CD4-positive, CD25-positive, alpha-beta regulatory T cell (primary cell): ENCODE measurements at regions not wholly inside any gene's neighbourhood (a gene's known extent, or its start where the extent isn't known, plus 50 kb on each side); places are given as distances from the start of the nearest gene placed in this dataset.

Experiments
- ATAC-seq, 2 donors: fragments of 150-1000 bp; cut with Tn5 transposase; one replicate each; pipeline ENCODE4 v1.10.0; 2021; ENCODE audit warnings: low read depth in 2 of 2, moderate number of reproducible peaks in 2 of 2, moderate library complexity in 1 of 2
- DNase-seq, 3 donors: peaks; one replicate each; pipeline versions ENCODE4 v3.0.0 to v3.0.0-alpha.2; 2012 to 2022; ENCODE audit warnings: mixed read lengths in 1 of 3
- H3K27ac ChIP-seq: one replicate; pipeline ENCODE4 v1.7.0; 2013; ENCODE audit warnings: mild to moderate bottlenecking, low read length; ENCODE audit not compliant: insufficient read depth, poor library complexity, severe bottlenecking
- H3K27me3 ChIP-seq: one replicate; pipeline ENCODE4 v1.7.0; 2013; ENCODE audit warnings: low read length; ENCODE audit not compliant: control insufficient read depth, insufficient read depth
- H3K36me3 ChIP-seq: one replicate; pipeline ENCODE4 v1.7.0; 2013; ENCODE audit warnings: mild to moderate bottlenecking, low read length, moderate library complexity; ENCODE audit not compliant: control insufficient read depth, insufficient read depth
- H3K4me1 ChIP-seq: 2 replicates; pipeline ENCODE4 v1.7.0; 2013; ENCODE audit warnings: mild to moderate bottlenecking, low read length; ENCODE audit not compliant: insufficient read depth, control insufficient read depth, poor library complexity, severe bottlenecking
- H3K4me3 ChIP-seq: one replicate; pipeline ENCODE4 v1.7.0; 2013; ENCODE audit warnings: low read depth, mild to moderate bottlenecking, low read length, moderate library complexity
- H3K9me3 ChIP-seq, 2 experiments: 1 replicate in 1 of 2; 2 replicates in 1 of 2; pipeline ENCODE4 v1.7.0; 2013; ENCODE audit warnings: low read length in 2 of 2, mild to moderate bottlenecking in 1 of 2, moderate library complexity in 1 of 2; ENCODE audit not compliant: control insufficient read depth in 2 of 2
- H3K27ac Mint-ChIP-seq, 3 donors: one replicate each; pipeline ENCODE4 v1.8.0; 2020 to 2022; ENCODE audit warnings: mild to moderate bottlenecking in 3 of 3, mixed read lengths in 3 of 3, moderate library complexity in 2 of 3
- H3K27me3 Mint-ChIP-seq: one replicate; pipeline ENCODE4 v1.8.0; 2022; ENCODE audit warnings: mild to moderate bottlenecking, mixed read lengths
- H3K36me3 Mint-ChIP-seq: one replicate; pipeline ENCODE4 v1.8.0; 2020; ENCODE audit warnings: mixed read lengths
- H3K4me1 Mint-ChIP-seq, 4 donors: one replicate each; pipeline ENCODE4 v1.8.0; 2020 to 2022; ENCODE audit warnings: mixed read lengths in 4 of 4, mild to moderate bottlenecking in 1 of 4
- H3K4me3 Mint-ChIP-seq, 4 donors: one replicate each; pipeline ENCODE4 v1.8.0; 2020 to 2022; ENCODE audit warnings: mild to moderate bottlenecking in 4 of 4, mixed read lengths in 4 of 4, moderate library complexity in 3 of 4
- H3K9me3 Mint-ChIP-seq, 7 donors: one replicate each; pipeline ENCODE4 v1.8.0; 2020 to 2022; ENCODE audit warnings: mixed read lengths in 7 of 7, mild to moderate bottlenecking in 3 of 7, moderate library complexity in 2 of 7

DNA sequence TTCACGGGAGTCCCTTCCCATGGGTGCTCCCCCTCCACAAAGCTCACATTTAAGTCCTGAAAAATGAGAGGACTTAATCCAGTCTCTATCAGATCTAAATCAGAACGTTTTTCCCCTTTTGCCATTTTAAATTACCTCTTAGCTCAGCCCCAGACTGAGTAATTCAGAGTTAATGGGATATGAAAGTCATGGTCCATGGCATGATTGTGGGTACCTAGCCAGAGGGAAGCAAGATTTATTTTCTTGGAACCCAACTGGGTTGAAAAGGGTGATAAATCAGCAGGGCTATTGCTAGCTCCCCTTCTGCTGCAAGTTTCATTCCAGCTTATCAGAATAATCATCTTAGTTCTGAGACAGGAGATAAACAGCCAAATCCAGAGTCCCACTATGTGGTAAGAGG, 320.2 kb upstream of the CHD6 start:
- H3K4me3 Mint-ChIP-seq = no peak overlapping the region

DNA sequence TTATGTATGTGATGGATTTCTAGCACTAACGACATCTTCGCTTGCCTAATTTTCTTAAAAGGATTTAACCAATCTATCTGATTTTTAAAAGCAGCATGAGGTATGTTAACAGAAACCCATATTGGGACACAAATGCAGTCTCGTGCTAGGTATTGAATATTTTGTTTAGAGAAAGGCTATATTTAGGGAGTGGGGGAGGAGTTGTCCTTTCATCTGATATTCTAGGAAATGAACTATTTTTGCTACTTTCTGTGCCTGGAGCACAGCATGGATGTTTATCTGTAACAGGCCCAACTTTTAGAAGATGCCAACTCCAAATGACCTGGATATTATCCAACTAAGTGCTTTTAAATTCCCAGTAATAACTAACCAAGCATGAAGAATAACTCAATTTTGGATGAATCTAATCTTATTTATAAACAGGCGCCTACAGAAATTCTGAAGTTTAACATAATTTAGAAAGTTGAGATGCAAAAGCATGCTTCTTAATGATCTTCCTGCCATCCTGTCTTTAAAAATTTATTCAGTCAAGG, 317.1 kb upstream of the CHD6 start:
- Histone ChIP-seq H3K4me1 (no peaks in the 10 kb centered on the region), H3K36me3 (no peaks in the 10 kb centered on the region), H3K4me3 (no peak overlapping the region), H3K27me3 (no peaks in the 10 kb centered on the region), H3K9me3 (no peaks in the 10 kb centered on the region), H3K27ac (no peak overlapping the region)
- H3K4me3 Mint-ChIP-seq = no peak overlapping the region
- DNase-seq (no peak), ATAC-seq (no peak)
- no peak overlapping the region for H3K27ac Mint-ChIP-seq
- peaks cover 6% of the 10 kb centered on the region for H3K27me3 Mint-ChIP-seq
- H3K4me1 Mint-ChIP-seq = no peaks in the 10 kb centered on the region
- peaks cover 0 to 4% (median 0%) of the 10 kb centered on the region in 7 donors for H3K9me3 Mint-ChIP-seq
- no peaks in the 10 kb centered on the region for H3K36me3 Mint-ChIP-seq

More for the DNA sequence above, 320.2 kb upstream of the CHD6 start:
- H3K36me3 Mint-ChIP-seq = no peaks in the 10 kb centered on the region
- no peaks in the 10 kb centered on the region for H3K9me3 ChIP-seq
- H3K9me3 Mint-ChIP-seq = peaks cover 0 to 4% (median 0%) of the 10 kb centered on the region in 7 donors
- H3K27ac ChIP-seq = no peak overlapping the region
- H3K4me1 Mint-ChIP-seq = no peaks in the 10 kb centered on the region
- no peaks in the 10 kb centered on the region for H3K27me3 ChIP-seq
- no peak overlapping the region for H3K27ac Mint-ChIP-seq
- ATAC-seq (no peak), DNase-seq (no peak)
- H3K36me3 ChIP-seq = no peaks in the 10 kb centered on the region
- peaks cover under 1% of the 10 kb centered on the region for H3K27me3 Mint-ChIP-seq
- no peaks in the 10 kb centered on the region for H3K4me1 ChIP-seq
- no peak overlapping the region for H3K4me3 ChIP-seq

DNA sequence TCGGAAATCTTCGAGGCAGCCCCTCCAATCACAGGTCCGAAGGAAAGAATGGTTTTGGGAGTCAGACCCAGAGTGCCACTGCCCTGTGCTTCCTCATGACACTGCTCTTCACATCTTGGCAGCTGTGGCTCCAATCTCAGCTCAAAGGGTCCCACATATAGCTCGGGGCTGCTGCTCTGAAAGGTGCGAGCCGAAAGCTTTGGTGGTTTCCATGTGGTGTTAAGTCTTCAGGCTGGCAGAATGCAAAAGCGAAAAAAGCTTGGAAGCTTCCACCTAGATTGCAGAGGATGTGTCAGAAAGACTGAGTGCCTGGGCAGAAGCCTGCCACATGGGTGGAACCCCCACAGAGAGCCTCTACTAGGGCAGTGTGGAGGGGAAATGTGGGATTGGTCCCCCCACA, 314.3 kb upstream of the CHD6 start:
- Histone ChIP-seq H3K36me3 (no peaks in the 10 kb centered on the region), H3K27ac (no peak overlapping the region), H3K4me3 (no peak overlapping the region), H3K4me1 (no peaks in the 10 kb centered on the region), H3K27me3 (no peaks in the 10 kb centered on the region), H3K9me3 (no peaks in the 10 kb centered on the region)
- no peak for ATAC-seq
- H3K9me3 Mint-ChIP-seq = peaks cover 0 to 4% (median 0%) of the 10 kb centered on the region in 7 donors
- no peaks in the 10 kb centered on the region for H3K4me1 Mint-ChIP-seq
- no peaks in the 10 kb centered on the region for H3K36me3 Mint-ChIP-seq
- H3K27me3 Mint-ChIP-seq = peaks cover 6% of the 10 kb centered on the region
- H3K4me3 Mint-ChIP-seq = no peak overlapping the region
- no peak overlapping the region for H3K27ac Mint-ChIP-seq
- no peak for DNase-seq

DNA sequence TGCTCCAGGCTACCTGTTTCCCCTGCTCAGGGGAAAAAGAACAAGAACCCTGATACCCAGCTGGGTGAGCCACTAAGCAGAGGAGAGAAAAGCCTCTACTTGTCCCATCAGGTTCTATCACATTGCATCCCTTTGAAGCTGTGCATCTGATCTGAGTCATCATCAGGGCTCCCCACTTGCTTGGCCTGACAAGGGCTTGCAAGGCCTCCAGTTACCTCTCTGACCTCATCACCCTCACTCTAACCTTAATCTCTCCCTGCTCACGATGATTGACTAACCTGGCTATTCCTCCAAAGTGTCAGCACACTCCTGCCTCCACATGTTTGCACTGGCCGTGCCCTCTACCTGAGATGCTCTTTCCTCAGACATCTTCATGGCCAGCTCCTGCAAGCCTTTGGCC, 309.5 kb upstream of the CHD6 start:
- Histone ChIP-seq H3K27ac (no peak overlapping the region), H3K36me3 (no peaks in the 10 kb centered on the region), H3K4me3 (no peak overlapping the region), H3K9me3 (no peaks in the 10 kb centered on the region), H3K4me1 (no peaks in the 10 kb centered on the region), H3K27me3 (no peaks in the 10 kb centered on the region)
- no peaks in the 10 kb centered on the region for H3K4me1 Mint-ChIP-seq
- DNase-seq (no peak), ATAC-seq (no peak)
- H3K4me3 Mint-ChIP-seq = no peak overlapping the region
- H3K9me3 Mint-ChIP-seq = peaks cover 0 to 3% (median 0%) of the 10 kb centered on the region in 7 donors
- H3K27ac Mint-ChIP-seq = no peak overlapping the region
- H3K27me3 Mint-ChIP-seq = no peaks in the 10 kb centered on the region
- no peaks in the 10 kb centered on the region for H3K36me3 Mint-ChIP-seq

DNA sequence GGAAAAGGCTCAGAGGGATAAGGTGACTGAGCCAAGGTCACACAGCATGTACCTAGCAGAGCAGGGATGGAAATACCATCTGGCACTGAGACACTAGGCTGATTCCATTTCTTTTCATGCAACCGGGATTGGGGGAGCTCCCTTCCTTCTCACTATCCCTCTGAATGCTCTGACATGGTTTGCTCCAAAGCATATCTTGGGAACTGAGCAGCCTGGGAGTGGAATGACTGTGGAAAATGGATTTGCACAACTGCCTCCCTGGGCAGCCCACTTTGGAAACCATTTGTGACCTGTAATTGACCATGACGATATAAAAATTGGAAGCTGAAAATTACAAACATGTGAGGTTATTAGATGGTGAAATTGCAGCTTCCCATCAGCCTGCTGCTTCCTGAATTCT, 309.0 kb upstream of the CHD6 start:
- DNase-seq (no peak), ATAC-seq (no peak)
- H3K36me3 ChIP-seq = no peaks in the 10 kb centered on the region
- peaks cover 4% of the 10 kb centered on the region for H3K27me3 Mint-ChIP-seq
- no peaks in the 10 kb centered on the region for H3K27me3 ChIP-seq
- no peak overlapping the region for H3K27ac ChIP-seq
- no peaks in the 10 kb centered on the region for H3K4me1 ChIP-seq
- H3K9me3 Mint-ChIP-seq = peaks cover 0 to 3% (median 0%) of the 10 kb centered on the region in 7 donors
- no peak overlapping the region for H3K27ac Mint-ChIP-seq
- H3K36me3 Mint-ChIP-seq = no peaks in the 10 kb centered on the region
- H3K4me1 Mint-ChIP-seq = no peaks in the 10 kb centered on the region
- H3K9me3 ChIP-seq = no peaks in the 10 kb centered on the region
- H3K4me3 Mint-ChIP-seq = no peak overlapping the region
- no peak overlapping the region for H3K4me3 ChIP-seq

DNA sequence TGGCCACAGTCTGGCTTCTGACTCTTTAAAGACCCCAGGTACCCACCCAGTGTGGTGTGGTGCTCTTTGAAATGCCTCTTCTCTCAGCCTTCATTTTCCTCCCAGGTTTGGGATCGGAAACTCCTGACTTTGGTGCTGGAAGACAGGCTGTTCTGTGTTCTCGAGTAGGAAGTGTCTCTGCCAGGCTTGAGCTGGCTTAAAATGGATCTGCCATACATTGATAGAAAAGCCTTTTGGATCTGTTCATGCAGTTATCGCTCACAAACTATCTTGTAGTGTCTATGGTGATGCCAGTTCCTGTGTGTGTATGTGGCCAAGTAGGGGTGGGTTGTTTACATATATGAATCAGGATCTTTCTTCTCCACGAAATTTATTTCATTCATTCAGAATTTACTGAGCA, 307.3 kb upstream of the CHD6 start:
- Histone ChIP-seq H3K4me1 (no peaks in the 10 kb centered on the region), H3K27ac (no peak overlapping the region), H3K36me3 (no peaks in the 10 kb centered on the region), H3K9me3 (no peaks in the 10 kb centered on the region), H3K27me3 (no peaks in the 10 kb centered on the region), H3K4me3 (no peak overlapping the region)
- H3K27me3 Mint-ChIP-seq = peaks cover 5% of the 10 kb centered on the region
- H3K36me3 Mint-ChIP-seq = no peaks in the 10 kb centered on the region
- no peak for ATAC-seq
- H3K4me1 Mint-ChIP-seq = no peaks in the 10 kb centered on the region
- DNase-seq = no peak
- no peak overlapping the region for H3K27ac Mint-ChIP-seq
- peaks cover 0 to 5% (median 0%) of the 10 kb centered on the region in 7 donors for H3K9me3 Mint-ChIP-seq
- no peak overlapping the region for H3K4me3 Mint-ChIP-seq

DNA sequence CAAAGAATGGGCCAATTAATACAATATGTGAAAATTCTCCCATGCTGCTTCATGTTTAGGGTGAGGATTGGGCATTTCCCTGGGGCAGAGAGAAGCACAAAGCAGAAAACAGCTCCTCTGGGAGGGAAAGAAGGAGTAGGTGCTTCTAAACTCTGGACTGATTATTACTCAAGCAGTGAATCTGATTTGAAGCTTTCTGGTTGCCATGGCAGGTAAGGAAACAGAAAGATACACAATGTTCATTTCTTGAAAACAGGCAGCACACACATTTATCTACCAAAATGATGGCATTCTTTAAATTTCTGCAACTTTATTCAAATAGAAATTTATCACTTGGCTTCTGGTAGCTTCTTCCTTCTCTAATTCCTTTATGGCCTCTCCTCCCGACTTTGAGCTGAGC, 305.4 kb upstream of the CHD6 start:
- H3K4me1 Mint-ChIP-seq = no peaks in the 10 kb centered on the region
- H3K36me3 ChIP-seq = no peaks in the 10 kb centered on the region
- H3K36me3 Mint-ChIP-seq = no peaks in the 10 kb centered on the region
- no peak overlapping the region for H3K4me3 ChIP-seq
- no peak for DNase-seq
- no peak overlapping the region for H3K27ac ChIP-seq
- H3K9me3 ChIP-seq = no peaks in the 10 kb centered on the region
- no peak for ATAC-seq
- H3K9me3 Mint-ChIP-seq = peaks cover 0 to 6% (median 0%) of the 10 kb centered on the region in 7 donors
- peaks cover 5% of the 10 kb centered on the region for H3K27me3 Mint-ChIP-seq
- H3K27ac Mint-ChIP-seq = no peak overlapping the region
- H3K4me1 ChIP-seq = no peaks in the 10 kb centered on the region
- H3K27me3 ChIP-seq = no peaks in the 10 kb centered on the region
- no peak overlapping the region for H3K4me3 Mint-ChIP-seq

DNA sequence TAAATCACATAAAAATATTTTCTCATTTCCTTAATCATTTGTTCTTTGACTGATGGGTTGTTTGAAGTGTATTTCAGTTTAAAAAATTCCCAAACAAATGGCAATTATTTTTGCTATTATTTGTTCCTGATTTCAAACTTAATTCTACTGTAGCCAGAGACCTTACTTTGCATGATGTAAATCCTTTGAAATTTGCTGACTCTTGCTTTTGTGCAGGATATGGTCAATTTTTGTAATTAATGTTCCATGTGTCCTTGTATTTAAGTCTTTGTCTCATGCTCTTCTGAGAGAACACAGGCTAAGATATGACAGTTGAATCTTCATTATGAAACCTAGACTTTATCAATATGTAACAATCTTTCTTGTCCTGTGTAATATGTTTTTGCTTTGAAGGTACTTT, 295.0 kb upstream of the CHD6 start:
- Histone ChIP-seq H3K27ac (no peak overlapping the region), H3K4me1 (no peaks in the 10 kb centered on the region), H3K36me3 (no peaks in the 10 kb centered on the region), H3K27me3 (peaks cover 2% of the 10 kb centered on the region), H3K4me3 (no peak overlapping the region), H3K9me3 (no peaks in the 10 kb centered on the region)
- Mint-ChIP-seq H3K9me3 (peaks cover 0 to 8% (median 0%) of the 10 kb centered on the region in 7 donors), H3K4me1 (no peaks in the 10 kb centered on the region), H3K27ac (no peak overlapping the region), H3K36me3 (no peaks in the 10 kb centered on the region), H3K27me3 (no peaks in the 10 kb centered on the region), H3K4me3 (no peak overlapping the region)
- DNase-seq = no peak
- no peak for ATAC-seq
